GM19468 (cell line): ENCODE measurements at regions not wholly inside any gene's neighbourhood (a gene's known extent, or its start where the extent isn't known, plus 50 kb on each side); places are given as distances from the start of the nearest gene placed in this dataset.

Experiments used
- ATAC-seq: cut with Tn5 transposase; IDR thresholded peaks from one replicate; pipeline ENCODE4 v1.9.1; 2021; ENCODE audit warnings: mild to moderate bottlenecking, moderate library complexity, moderate number of reproducible peaks; ENCODE audit not compliant: unreplicated experiment; ENCODE audit errors: extremely low read depth

DNA sequence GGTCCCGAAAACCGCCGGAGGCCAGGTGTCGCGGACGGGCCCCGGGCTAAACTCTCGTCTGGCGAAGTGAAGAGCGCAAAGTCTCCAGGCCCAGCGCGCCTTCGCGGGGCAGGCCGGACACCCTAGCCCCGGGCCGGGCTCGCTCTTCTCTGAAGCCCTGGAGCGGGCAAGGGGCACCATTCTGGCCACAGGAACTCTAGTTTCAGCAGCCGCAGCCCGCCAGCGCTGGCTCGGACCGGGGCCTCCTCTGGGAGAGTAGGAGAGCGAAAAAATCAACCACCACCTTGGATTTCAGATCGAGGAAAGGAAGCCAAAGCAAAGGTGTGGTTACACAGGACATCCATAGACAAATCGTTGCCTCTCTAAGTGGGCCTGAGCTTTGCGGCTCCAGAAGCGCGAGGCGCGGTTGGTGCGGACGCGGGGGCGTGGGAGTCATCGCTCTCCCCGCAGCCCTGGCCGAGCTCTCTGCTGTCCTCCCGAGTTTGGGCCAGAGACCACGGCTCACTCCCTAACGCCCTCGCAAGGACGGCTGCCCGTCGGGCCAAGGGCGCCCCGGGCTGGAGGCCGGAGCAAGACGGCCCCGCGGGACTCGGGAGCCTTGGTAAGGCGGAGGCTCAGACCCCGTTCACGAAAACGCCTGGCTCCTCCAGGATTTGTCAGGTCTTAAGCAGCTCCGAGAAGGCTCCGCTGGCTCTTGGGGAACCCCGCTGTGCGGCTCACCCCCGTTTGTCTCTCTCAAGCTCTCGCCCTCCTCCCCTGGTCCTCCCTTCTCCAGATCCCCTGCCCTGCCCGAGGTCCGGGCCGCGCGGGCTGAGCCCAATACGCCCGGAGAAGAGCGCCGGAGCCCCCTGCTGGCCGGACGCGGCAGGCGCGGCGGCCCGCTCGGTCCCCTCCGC is 132.9 kb upstream of the DPYD start:
- ATAC-seq = peak; percentile 67

DNA sequence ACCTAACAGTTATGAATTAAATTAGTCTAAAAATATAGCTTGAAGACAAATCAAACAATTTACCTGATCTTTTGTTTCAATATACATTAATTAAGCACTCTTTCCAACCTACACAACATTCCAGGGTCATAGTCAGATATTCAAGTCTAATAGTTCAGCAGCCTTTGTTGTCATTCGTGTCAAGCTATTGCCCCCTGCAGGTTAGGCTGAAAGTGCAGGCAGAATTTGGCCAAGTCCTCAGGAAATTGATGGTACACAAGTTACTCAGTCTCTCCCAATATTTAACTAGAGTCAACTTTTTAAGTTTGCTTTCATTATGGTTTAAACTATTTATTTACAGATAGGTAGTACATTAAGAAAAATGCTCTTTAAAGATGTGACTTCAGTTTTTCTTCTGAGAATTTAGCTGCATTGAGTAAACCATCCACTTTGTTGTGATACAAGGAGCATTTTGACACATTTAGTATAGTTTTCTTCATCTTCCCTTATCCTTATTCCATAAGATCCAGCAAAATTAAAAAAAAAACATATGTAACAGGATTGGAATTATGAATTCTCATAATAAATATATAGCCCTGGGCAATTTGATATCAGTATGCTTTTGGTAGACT is 130.3 kb upstream of the DPYD start:
- ATAC-seq = no peak

DNA sequence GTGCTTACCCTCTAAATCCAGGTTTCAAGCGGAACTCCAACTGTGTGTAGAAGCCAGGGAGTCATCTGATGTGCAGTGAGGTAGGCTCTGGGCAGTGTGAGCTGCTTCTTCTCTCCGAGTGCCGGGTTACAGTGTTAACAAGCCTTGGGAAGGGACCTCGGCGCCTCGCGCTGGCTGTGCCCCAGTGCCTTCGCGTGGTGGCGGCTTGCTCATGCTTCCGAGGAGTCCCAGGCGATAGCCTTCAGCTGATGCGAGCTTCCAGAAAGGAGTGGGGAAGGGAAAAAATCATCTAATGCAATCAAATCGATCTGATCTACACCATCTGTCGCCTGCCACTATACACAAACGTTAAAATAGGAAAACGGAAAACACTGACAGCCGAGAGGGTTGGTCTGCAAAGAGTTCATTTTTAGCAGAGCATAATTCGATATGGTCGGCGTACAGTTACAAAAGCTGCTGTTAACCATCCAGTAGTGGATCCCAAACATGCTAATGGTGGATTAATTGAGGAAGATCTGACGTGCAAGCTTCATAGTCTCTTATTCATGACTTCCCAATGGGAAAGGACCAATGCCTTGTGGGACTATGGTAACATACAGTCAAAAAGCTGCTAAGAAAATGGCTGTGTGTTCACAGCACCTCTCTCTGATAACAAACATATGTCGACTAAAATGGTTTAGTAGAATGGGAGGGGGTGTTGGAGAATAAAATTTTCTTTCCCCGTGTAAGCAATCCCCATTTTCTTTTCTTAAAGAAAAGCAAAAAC is 128.7 kb upstream of the DPYD start:
- no peak for ATAC-seq

DNA sequence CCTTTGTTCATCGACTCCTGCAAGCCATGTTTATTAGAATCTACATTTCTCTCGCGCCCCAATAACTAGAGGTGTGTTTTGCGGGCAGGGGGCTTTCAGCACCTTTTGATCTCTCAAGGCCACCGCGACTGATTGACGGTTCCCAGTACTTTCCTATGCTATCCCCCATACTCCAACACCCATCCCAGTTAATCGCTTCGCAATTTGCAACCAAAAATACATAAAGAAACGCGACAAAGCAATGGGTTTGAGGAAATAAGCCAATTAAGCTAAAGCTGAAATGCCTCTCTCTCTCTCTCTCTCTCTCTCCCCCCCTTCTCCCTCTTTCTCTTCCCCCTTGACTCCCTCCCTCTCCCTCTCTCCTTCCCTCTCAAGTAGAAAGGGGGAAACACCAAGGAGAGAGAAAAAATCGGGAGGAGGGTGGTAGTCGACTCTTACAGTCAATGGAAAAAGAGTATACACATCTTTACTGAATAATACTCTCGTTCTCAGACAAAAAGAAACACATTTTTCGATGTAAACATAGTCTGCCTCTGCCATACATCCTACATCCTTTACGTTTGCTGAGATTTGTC is 128.0 kb upstream of the DPYD start:
- ATAC-seq = no peak

DNA sequence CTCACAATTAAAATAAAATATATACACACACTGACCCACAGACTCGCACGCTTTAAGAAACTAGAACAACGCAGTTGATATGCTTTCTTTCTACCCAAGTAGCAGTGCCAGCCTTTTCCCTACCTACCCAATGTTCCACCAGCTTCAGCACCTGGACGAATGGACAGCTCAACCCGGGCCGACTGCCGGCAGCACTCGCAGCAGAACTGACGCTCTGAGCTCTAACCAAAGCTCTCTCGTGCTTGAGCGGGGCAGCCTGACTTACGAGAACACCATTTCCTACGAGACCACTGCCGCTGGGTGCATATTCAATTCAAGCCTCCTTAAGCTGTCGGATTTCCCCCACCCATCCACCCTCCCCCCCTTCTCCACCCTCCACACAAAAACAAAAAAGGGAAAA is 127.4 kb upstream of the DPYD start:
- ATAC-seq = no peak

DNA sequence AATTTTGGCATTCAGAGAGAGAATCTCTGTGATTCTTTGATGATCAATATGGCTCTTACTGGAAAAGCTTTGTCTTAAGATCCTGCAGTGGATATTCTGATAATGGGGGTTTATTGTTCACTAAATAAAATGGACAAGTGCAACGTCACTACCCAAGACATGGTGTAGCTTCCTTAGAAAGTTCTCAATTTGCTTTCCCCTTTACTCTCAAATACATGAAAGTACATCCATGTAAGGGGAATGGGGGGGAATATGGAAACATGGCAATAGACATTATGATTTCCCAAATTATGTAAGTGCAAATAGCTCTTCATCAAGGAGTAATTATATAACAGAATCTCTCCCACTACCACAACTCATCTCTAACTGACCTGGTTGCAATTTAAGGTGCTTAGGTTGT is 126.3 kb upstream of the DPYD start:
- ATAC-seq = no peak

DNA sequence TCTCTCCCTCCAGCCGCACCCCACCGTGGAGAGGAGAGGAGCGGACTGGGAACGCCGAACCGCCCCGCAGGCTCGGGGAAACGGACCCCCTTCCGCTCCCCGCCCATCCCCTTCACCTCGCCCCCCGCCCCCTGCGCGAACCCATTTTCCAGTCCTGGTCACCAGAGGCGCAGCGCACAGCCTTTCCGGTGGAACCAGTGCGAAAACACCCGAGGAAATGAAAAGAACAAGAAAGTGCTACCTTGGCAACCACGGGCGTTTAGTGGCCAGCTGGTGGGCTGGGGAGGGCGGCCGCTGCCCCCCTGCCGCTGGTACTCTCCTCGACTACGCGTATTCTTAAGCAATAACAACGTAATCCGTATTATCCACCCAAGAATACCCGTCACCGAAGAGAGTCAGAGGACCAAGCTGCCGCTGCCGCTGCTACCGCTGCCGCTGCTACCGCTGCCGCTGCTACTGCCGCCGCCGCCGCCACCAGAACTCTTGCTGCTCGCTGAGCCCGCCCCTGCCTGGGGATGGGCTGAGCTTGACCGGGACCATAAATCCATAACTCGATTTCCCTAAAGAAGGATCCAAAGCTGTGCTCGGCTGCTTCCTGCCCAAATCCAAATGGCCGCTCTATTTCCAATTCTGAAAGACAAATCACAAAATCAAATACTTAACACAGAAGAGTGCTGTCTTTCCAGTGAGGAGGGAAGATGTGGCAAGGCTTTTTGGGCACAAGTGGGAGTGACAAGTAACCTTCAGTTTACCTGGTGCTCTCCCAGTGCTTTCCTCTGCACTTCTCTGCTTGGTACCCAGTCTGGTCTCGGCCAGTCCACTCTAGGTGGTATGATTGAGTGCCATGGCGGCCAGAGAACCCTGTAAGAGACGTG is 125.2 kb upstream of the DPYD start:
- no peak for ATAC-seq

DNA sequence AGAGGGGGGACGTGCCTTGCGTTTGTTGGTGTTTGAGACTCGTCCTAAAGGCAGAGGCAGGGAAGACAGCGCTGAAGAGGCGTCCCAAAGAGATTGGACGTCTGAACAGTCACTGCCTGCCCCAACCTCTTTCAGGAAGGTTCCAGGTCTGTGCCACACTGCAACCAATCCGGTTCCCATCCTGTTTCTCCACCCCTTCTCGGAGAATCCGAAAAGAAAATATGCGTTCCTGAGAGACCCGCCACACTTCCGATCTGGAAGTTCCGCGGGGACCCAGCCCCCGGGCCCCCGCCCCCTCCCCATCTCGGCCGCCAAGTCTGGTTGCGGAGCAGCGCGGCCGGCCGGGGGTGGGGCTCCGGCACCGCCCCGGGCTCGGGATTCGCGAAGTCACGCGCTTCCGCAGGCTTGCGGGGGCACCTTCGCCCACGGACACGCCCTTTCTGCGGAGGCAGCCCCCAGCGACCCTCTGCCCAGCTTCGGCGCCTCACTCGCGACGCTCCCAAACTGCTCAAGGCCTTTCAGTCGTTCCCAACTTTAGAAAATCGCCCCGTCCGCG is 124.5 kb upstream of the DPYD start:
- no peak for ATAC-seq

DNA sequence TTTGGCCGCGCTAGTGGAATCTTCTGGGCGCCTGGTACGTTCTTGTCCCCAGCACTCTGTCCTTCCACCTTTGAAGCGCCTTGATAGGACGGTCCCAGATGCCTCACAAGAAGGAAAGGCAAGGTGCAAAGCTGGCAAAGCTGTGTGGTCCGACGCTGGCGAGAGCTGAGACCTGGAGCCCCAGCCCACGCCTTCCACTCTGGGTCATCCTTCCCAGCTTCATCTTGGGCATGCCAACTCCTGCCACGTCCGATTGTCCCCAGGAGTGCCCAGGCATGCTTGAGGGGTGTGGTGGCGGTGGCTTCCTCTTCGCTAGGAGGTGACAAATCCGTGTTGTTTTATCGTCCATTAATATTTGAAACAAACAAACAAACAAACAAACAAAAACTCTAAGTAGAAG is 123.9 kb upstream of the DPYD start:
- ATAC-seq = no peak

DNA sequence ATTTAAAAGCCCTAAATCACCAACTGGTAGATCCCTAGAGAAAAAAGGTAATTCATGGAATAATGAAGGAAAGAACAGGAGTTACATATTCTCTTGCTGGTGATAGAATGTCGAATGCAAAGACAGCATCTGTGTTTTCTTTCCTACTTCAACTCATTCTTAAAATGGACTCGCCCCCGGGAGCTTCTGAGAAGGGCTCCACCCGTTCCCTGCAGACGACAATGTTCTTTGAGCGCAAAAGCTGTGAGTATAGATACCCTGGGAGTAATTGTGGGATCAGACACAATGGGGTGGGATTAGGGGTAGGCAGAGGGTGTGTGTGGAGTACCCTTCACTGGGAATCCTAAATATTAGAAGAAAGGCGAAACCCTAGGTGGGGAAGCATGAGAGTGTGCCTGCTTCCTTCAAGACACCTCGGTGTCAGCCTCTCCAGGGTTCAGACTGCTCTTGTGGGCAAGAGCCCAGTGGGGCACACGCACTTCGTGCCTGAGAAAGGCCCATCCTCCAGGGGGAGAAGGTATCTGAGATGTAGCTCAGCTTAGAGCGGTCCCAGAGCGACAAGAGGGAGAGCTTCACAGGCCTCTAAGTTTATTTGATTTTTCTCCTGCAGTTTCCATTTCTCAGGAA is 123.3 kb upstream of the DPYD start:
- ATAC-seq = no peak

DNA sequence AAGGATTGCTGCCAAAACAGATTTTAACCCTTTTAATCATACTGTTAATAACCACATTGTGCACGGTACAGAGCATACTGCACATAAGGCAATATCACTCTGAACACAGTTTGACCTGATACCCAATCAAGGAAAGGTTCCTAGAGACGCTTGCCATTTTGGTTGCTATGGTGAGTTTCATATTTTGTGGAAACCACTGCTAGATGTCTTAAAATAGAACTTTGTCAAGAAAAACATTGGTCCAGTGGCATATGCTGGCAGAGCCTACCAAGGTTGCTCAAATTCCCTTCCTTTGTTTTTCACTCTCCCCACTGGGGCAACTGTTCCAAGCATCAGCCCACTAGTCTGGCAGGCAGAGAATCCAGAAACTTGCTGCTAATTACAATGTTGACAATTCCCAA is 114.8 kb upstream of the DPYD start:
- ATAC-seq = no peak

DNA sequence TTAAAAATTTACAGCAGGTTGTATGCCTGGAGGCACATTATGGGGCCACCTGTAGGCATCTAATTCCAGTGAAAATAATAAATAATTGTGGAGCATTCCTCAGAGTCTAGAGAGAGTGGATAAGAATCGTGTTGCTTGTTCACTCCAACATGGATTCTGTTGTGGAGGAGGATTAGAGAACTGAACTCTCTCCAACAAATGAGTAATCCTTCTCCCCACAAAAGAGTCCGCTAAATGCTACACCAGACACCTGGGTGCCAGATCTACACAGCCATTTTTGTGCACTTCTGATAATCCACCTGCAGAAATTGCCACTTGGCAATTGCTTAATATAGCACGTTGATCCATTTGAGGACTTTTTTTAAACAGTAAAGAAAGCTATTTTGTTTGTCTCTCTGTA is 113.7 kb upstream of the DPYD start:
- no peak for ATAC-seq

DNA sequence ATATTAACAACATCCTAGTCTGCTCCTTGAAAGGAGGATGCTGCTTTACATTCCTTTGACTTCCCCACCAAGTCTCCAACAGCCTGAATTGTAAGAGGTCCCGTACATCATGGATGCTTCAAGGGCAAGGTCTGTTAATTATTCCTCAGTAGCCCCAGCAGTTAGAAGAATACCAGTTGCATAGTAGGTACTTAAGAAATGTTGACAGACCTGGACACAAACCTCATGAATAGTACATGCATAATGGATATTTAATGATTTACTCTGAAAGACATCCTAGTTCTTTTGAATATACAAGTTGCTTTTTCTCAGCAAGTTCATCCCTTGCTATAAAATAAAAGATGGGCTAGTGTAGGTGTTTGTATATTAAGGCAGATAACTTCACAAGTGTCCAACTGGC is 112.1 kb upstream of the DPYD start:
- ATAC-seq = no peak

DNA sequence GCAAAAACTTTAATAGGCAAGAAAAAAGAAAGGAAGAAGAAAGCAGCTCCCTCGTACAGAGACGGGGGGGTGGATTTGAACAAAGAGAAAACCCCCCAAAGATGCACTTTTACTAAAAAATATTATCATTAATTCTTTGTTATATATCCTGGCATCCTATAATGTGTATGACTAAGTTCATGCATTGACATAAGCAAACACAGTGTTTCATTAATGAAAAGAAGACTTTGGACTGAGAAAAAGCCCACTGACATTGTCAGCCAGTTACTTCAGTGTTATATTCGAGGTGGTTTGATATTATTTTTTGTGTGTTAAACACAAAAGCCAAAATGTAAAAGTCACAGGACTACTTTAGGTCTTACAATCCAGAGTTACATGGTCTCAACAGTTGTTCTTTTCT is 110.1 kb upstream of the DPYD start:
- ATAC-seq = no peak

DNA sequence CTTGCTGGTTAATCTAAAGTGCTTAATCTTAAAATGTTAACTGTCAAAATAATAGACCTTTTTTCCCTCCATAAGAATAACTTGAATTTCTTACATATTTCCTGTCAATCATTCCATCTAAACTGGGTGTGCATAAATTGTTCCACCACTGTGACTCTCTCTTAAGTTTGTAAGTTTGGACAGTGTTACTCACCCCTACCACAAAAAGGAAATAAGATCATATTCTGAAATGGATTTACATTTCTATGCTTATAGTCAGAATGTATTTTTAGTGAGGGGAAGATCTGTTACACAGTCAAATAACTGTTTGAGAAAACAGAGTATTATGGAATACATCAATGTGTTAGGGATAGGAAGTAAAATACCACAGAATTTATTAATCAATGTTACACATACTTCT is 109.6 kb upstream of the DPYD start:
- ATAC-seq = no peak

DNA sequence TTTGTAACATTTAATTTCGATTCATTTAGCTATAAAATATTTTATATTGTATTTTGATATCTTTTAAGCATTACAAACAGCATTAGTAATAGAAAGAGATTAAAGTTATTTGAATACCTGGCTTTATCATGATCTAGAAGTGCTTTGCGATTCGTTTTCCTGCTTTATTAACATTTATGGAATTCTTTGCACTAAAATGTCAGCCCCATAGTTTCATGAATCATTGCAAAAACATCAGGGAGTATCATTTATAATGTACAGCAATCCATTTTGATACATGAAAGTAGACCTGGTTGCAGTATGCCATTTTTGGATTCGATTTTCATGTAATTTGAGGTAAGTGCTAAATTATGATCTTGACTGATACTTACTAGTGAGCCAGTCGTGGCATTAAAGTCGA is 108.0 kb upstream of the DPYD start:
- no peak for ATAC-seq

DNA sequence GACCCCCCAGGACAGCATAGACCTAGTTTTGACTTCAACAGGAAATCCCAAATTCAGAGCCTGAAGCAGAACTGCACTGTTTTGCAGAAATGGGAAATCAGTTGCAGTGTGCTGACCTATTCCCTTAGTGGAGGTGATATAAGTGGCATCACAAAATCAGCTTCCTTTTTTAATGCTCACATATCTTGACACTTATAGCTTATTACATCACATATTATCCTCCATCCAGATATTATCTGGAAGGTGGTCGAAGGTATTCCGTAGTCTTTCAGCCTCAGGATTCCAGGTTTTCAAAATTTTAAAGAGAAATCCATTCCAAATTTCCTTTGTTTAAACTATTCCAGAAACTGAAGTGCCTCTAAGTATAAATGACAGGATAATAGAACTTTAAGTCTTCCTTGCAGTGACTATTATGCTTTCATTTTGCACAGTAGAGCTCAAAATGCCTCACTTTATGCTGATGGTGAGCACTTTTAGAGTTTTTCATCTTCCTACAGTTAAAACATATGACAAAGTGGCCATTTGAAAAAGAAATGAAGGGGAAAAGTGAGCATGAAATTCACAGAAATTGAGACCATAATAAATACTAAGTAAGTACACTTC is 106.4 kb upstream of the DPYD start:
- ATAC-seq = no peak

DNA sequence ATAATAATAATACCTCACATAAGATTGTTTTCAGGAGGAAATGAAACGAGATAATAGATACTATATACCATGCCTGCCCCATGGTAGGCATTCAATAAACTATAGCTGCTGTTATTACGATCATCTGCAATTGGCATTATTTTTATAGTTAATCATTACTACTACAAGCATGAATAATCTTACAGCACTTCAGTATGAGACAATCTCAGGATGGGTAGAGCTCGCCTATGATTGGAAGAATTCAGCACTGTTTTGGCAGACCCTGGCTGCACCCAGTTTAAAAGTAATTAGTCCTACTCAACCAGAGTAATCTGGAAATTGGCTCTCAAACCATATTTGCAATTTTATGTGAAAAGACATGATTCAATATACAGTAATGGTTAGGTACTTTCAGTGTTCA is 105.0 kb upstream of the DPYD start:
- ATAC-seq = no peak

DNA sequence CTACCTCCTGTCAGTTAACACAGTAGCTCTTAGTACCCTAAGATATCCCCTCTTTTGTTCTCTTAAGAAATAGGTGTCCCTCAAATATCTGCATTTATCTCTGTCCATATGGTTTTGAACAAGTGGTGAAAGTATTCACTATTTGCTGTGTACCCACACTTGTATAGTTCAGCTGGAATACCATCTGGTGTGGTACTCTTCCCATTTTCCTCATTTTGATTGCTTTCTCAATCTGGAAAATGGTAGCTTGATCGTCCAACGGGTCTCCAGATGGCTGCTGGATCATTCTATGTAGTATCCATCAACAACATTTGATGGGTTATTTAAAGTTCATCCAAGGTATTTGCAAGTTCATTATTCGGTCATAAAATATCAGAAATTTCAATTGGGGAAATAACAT is 100.3 kb upstream of the DPYD start:
- ATAC-seq = no peak
